CD8-positive, alpha-beta memory T cell (primary cell): ENCODE measurements at regions not wholly inside any gene's neighbourhood (a gene's known extent, or its start where the extent isn't known, plus 50 kb on each side); places are given as distances from the start of the nearest gene placed in this dataset.
"Not testable (repeated sequence)": the region's sequence is repeated elsewhere in the genome, so short reads cannot be mapped to it uniquely, and the experiment has no call there.

Experiments used
- CTCF ChIA-PET: fragments of 350-600 bp; sonication (Branson Sonifier 250); formaldehyde crosslinking; loops from one replicate; lab custom pipeline; 2021; ENCODE audit warnings: antibody characterized with exemption; lab: Charles Lee
- POLR2A ChIA-PET: fragments of 350-600 bp; sonication (Branson Sonifier 250); formaldehyde crosslinking; loops from one replicate; lab custom pipeline; 2021; ENCODE audit warnings: antibody characterized with exemption; lab: Charles Lee
- DNase-seq, 5 donors: peaks; one replicate each; pipeline versions ENCODE4 v3.0.0 to v3.0.0-alpha.2; 2020 to 2022; ENCODE audit warnings: mixed read lengths in 1 of 5
- H3K27ac ChIP-seq: one replicate; pipeline ENCODE4 v1.7.0; 2013; ENCODE audit warnings: low read depth, mild to moderate bottlenecking, low read length, moderate library complexity
- H3K27me3 ChIP-seq: 2 replicates; pipeline ENCODE4 v1.7.0; 2013; ENCODE audit warnings: low read length, mild to moderate bottlenecking; ENCODE audit not compliant: insufficient read depth, poor library complexity, severe bottlenecking
- H3K36me3 ChIP-seq: 2 replicates; pipeline ENCODE4 v1.7.0; 2013; ENCODE audit warnings: mild to moderate bottlenecking, low read length, moderate library complexity; ENCODE audit not compliant: insufficient read depth
- H3K4me1 ChIP-seq: 2 replicates; pipeline ENCODE4 v1.7.0; 2013; ENCODE audit warnings: mild to moderate bottlenecking, low read length, moderate library complexity; ENCODE audit not compliant: insufficient read depth
- H3K4me3 ChIP-seq: 2 replicates; pipeline ENCODE4 v1.7.0; 2013; ENCODE audit warnings: mild to moderate bottlenecking, low read length
- H3K9me3 ChIP-seq: 2 replicates; pipeline ENCODE4 v1.7.0; 2013; ENCODE audit warnings: mild to moderate bottlenecking, low read length
- H3K27ac Mint-ChIP-seq, 8 donors: one replicate each; pipeline ENCODE4 v1.8.0; 2020 to 2021; ENCODE audit warnings: mixed read lengths in 8 of 8, mild to moderate bottlenecking in 6 of 8, inconsistent platforms in 3 of 8, moderate library complexity in 3 of 8
- H3K27me3 Mint-ChIP-seq, 2 donors: one replicate each; pipeline ENCODE4 v1.8.0; 2020 to 2021; ENCODE audit warnings: mixed read lengths in 2 of 2, mild to moderate bottlenecking in 1 of 2, moderate library complexity in 1 of 2
- H3K36me3 Mint-ChIP-seq, 3 donors: one replicate each; pipeline ENCODE4 v1.8.0; 2020 to 2021; ENCODE audit warnings: mixed read lengths in 3 of 3, inconsistent platforms in 1 of 3, mild to moderate bottlenecking in 1 of 3
- H3K4me1 Mint-ChIP-seq, 3 donors: one replicate each; pipeline ENCODE4 v1.8.0; 2020 to 2021; ENCODE audit warnings: mixed read lengths in 3 of 3, inconsistent platforms in 1 of 3, mild to moderate bottlenecking in 1 of 3
- H3K4me3 Mint-ChIP-seq, 7 donors: one replicate each; pipeline ENCODE4 v1.8.0; 2020 to 2021; ENCODE audit warnings: mixed read lengths in 7 of 7, mild to moderate bottlenecking in 6 of 7, moderate library complexity in 4 of 7, inconsistent platforms in 2 of 7
- H3K9me3 Mint-ChIP-seq, 5 donors: one replicate each; pipeline ENCODE4 v1.8.0; 2020 to 2022; ENCODE audit warnings: mixed read lengths in 5 of 5, mild to moderate bottlenecking in 3 of 5, moderate library complexity in 2 of 5, inconsistent platforms in 1 of 5

- no peaks in the 10 kb centered on the region for H3K9me3 Mint-ChIP-seq
- Histone ChIP-seq H3K9me3 (no peaks in the 10 kb centered on the region), H3K4me3 (no peak overlapping the region), H3K36me3 (no peaks in the 10 kb centered on the region), H3K27ac (no peak overlapping the region), H3K27me3 (no peaks in the 10 kb centered on the region), H3K4me1 (no peaks in the 10 kb centered on the region)
- no peaks in the 10 kb centered on the region for H3K36me3 Mint-ChIP-seq
- H3K27me3 Mint-ChIP-seq = peaks cover 3% of the 10 kb centered on the region in 2 donors
- ChIA-PET POLR2A (no interaction called here), CTCF (no interaction called here)
- no peak for DNase-seq
- H3K27ac Mint-ChIP-seq = no peak overlapping the region
- H3K4me3 Mint-ChIP-seq = no peak overlapping the region
- peaks cover 12 to 19% (median 13%) of the 10 kb centered on the region in 3 donors for H3K4me1 Mint-ChIP-seq
These were observed 59.7 kb upstream of the TAMM41 start for GRCh38 chr3:11906407-11906806.

GRCh38 chr3:11907667-11908660, 61.3 kb upstream of the TAMM41 start:
- CTCF ChIA-PET = no interaction called here
- POLR2A ChIA-PET = no interaction called here

GRCh38 chr3:11908981-11909698, 62.5 kb upstream of the TAMM41 start:
- Histone ChIP-seq H3K27ac (no peak overlapping the region), H3K27me3 (no peaks in the 10 kb centered on the region), H3K4me3 (no peak overlapping the region), H3K9me3 (no peaks in the 10 kb centered on the region), H3K4me1 (no peaks in the 10 kb centered on the region), H3K36me3 (no peaks in the 10 kb centered on the region)
- H3K4me1 Mint-ChIP-seq = peaks cover 12 to 19% (median 13%) of the 10 kb centered on the region in 3 donors
- H3K36me3 Mint-ChIP-seq = no peaks in the 10 kb centered on the region
- H3K9me3 Mint-ChIP-seq = no peaks in the 10 kb centered on the region
- H3K27ac Mint-ChIP-seq = peak overlapping the region in 2 of 8 donors; percentile 40 to 43
- DNase-seq = no peak
- peaks cover 3 to 10% of the 10 kb centered on the region in 2 donors for H3K27me3 Mint-ChIP-seq
- ChIA-PET CTCF (no interaction called here), POLR2A (no interaction called here)
- peak overlapping the region in 6 of 7 donors; percentile 54 to 79 (median 73) for H3K4me3 Mint-ChIP-seq

More at GRCh38 chr3:11907667-11908660, 61.3 kb upstream of the TAMM41 start:
- no peaks in the 10 kb centered on the region for H3K27me3 ChIP-seq
- no peaks in the 10 kb centered on the region for H3K9me3 Mint-ChIP-seq
- peaks cover 3 to 6% of the 10 kb centered on the region in 2 donors for H3K27me3 Mint-ChIP-seq
- no peak overlapping the region for H3K4me3 ChIP-seq
- DNase-seq = no peak
- no peaks in the 10 kb centered on the region for H3K36me3 ChIP-seq
- H3K27ac ChIP-seq = no peak overlapping the region
- H3K4me1 ChIP-seq = no peaks in the 10 kb centered on the region
- H3K9me3 ChIP-seq = no peaks in the 10 kb centered on the region
- H3K36me3 Mint-ChIP-seq = no peaks in the 10 kb centered on the region
- H3K4me3 Mint-ChIP-seq = peak overlapping the region in 3 of 7 donors; percentile 48 to 76 (median 51)
- H3K27ac Mint-ChIP-seq = peak overlapping the region in 3 of 8 donors; percentile 6 to 55 (median 9)
- H3K4me1 Mint-ChIP-seq = peaks cover 12 to 19% (median 13%) of the 10 kb centered on the region in 3 donors

GRCh38 chr3:11909726-11910125, 63.0 kb upstream of the TAMM41 start:
- Mint-ChIP-seq H3K4me1 (peaks cover 12 to 19% (median 13%) of the 10 kb centered on the region in 3 donors), H3K4me3 (peak overlapping the region in 5 of 7 donors; percentile 69 to 79 (median 74)), H3K36me3 (no peaks in the 10 kb centered on the region), H3K27ac (no peak overlapping the region), H3K9me3 (no peaks in the 10 kb centered on the region), H3K27me3 (peaks cover 3 to 10% of the 10 kb centered on the region in 2 donors)
- Histone ChIP-seq H3K4me3 (no peak overlapping the region), H3K27me3 (no peaks in the 10 kb centered on the region), H3K27ac (no peak overlapping the region), H3K4me1 (no peaks in the 10 kb centered on the region), H3K9me3 (no peaks in the 10 kb centered on the region), H3K36me3 (no peaks in the 10 kb centered on the region)
- ChIA-PET POLR2A (no interaction called here), CTCF (no interaction called here)
- DNase-seq = no peak

GRCh38 chr3:11910216-11910930, 63.7 kb upstream of the TAMM41 start:
- H3K4me1 Mint-ChIP-seq = peaks cover 12 to 19% (median 13%) of the 10 kb centered on the region in 3 donors
- H3K27me3 Mint-ChIP-seq = peaks cover 3 to 10% of the 10 kb centered on the region in 2 donors
- H3K27ac Mint-ChIP-seq, H3K27me3 ChIP-seq, H3K4me3 Mint-ChIP-seq, CTCF ChIA-PET, H3K36me3 ChIP-seq, POLR2A ChIA-PET, DNase-seq, H3K36me3 Mint-ChIP-seq, H3K27ac ChIP-seq, H3K4me1 ChIP-seq, H3K9me3 Mint-ChIP-seq, H3K4me3 ChIP-seq, H3K9me3 ChIP-seq: not testable (repeated sequence)

GRCh38 chr3:11910971-11911531, 64.4 kb upstream of the TAMM41 start:
- peaks cover 12 to 19% (median 13%) of the 10 kb centered on the region in 3 donors for H3K4me1 Mint-ChIP-seq
- peaks cover 3 to 10% of the 10 kb centered on the region in 2 donors for H3K27me3 Mint-ChIP-seq
- Histone ChIP-seq H3K27me3 (no peaks in the 10 kb centered on the region), H3K9me3 (no peaks in the 10 kb centered on the region), H3K4me3 (no peak overlapping the region), H3K4me1 (no peaks in the 10 kb centered on the region), H3K36me3 (no peaks in the 10 kb centered on the region), H3K27ac (no peak overlapping the region)
- H3K9me3 Mint-ChIP-seq = no peaks in the 10 kb centered on the region
- no peak for DNase-seq
- H3K36me3 Mint-ChIP-seq = no peaks in the 10 kb centered on the region
- H3K4me3 Mint-ChIP-seq = no peak overlapping the region
- ChIA-PET CTCF (no interaction called here), POLR2A (no interaction called here)
- H3K27ac Mint-ChIP-seq = no peak overlapping the region

GRCh38 chr3:11911887-11912286, 65.2 kb upstream of the TAMM41 start:
- peaks cover 12 to 19% (median 13%) of the 10 kb centered on the region in 3 donors for H3K4me1 Mint-ChIP-seq
- H3K9me3 Mint-ChIP-seq, CTCF ChIA-PET, H3K27me3 Mint-ChIP-seq, H3K36me3 Mint-ChIP-seq, POLR2A ChIA-PET, H3K36me3 ChIP-seq, H3K27ac Mint-ChIP-seq, H3K27ac ChIP-seq, H3K27me3 ChIP-seq, H3K4me1 ChIP-seq, H3K4me3 Mint-ChIP-seq, H3K4me3 ChIP-seq, H3K9me3 ChIP-seq, DNase-seq: not testable (repeated sequence)
